ENCODE measurements at regions not wholly inside any gene's neighbourhood (a gene's known extent, or its start where the extent isn't known, plus 50 kb on each side); places are given as distances from the start of the nearest gene placed in this dataset.

DNA sequence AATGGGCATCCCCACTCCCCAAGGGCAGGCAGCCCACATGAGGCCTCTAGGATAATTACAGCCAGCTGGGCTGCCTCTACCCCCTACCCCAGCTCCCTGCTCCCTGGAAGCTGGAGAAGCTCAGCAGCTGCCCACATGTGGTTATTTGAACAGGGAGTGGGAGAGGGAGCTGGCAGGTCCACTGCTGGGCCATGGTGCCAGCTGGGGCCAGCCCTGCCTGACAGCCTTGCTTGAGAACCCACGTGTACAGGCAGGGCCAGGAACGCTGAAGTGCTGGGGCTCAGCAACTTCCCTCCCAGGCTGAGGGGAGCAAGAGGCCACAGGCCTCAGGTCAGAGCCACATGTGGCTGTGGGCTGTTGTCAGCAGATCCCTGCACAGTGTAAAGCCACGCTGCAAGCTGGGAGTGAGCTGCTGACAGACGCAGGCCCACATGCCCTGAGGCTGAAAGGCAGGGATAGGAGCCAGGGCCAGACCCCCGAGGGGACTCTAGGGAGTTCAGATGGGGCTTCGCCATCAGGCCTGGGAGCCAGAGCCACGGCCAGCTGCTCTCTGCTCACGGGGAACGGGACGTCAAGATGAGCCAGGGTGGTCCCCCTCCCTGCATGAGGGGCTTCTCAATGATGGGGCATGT is 129.0 kb downstream of the SYF2 start:
- DNase-seq: peak; percentile 59

DNA sequence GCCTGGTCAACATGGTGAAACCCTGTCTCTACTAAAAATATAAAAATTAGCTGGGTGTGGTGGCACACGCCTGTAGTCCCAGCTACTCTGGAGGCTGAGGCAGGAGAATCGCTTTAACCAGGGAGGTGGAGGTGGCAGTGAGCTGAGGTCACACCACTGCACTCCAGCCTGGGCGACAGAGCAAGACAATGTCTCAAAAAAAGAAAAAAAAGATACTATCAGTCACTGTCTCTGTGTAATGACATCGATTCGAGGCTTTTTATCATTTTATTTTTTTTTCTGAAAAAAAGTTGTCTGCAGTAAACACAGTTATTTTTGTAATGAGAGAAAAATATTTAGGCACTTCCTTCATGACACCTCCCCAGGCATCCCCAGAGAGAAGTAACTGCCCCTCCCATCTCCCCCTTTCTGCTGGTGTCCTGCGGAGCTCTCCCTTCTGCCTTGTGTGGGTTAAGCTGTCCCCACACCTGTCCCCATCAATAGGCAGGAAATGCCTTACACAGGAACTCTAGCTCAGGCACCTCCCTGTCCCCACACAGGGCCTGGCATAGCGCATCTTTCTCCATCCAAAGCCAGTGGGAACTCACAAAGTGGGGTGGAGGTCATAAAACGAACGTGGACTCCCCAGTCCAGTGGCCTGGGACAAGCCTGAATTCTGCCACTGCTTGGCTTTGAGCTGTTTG is 132.0 kb downstream of the SYF2 start:
- no peak for DNase-seq

DNA sequence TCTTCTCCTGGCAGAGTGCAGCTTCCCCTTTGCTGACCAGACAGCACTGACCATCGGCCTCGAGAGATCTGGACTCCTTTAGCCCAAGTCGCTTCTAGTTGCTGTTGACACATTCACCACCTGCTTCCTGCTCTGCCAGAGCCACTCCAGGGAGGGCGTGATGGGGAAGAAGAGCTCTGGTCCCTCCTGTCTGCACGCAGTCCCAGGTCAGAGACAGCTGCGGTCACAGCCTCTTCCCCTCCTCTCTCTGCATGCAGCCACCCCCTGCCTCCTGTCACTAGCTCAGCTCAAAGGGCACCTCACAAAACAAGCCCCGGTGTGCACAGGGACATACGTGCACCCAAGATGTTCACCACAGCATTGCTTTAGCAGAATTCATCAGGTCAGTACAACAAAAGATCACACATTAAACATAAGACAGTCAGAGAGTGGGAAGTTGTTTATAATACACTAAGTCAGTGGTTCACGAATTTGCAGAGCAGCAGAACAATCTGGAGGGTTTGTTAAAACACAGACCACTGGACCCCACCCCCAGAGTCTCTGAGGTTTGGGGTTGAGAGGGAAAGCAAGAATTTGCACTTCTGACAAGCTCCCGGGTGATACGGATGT is 132.9 kb downstream of the SYF2 start:
- no peak for DNase-seq

DNA sequence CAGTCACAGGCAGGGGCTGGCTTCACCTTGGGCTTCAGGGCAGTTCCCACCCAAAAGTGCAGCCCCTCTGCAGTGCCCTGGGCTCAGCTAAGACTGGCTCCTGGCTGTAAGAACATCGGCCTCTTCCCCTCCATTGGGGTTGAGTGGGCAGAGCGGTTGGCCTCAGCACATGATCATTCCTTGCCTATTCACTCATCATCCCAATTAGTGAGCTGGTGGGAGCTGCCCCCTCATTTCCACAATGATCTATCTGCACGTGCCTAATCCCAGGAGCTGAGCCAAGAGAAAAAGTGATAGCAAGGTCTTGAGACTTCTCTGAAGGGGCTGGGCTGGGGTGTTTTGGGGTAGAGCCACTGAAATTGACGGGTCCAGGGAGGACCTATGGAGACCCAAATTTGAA is 133.6 kb downstream of the SYF2 start:
- no peak for DNase-seq

DNA sequence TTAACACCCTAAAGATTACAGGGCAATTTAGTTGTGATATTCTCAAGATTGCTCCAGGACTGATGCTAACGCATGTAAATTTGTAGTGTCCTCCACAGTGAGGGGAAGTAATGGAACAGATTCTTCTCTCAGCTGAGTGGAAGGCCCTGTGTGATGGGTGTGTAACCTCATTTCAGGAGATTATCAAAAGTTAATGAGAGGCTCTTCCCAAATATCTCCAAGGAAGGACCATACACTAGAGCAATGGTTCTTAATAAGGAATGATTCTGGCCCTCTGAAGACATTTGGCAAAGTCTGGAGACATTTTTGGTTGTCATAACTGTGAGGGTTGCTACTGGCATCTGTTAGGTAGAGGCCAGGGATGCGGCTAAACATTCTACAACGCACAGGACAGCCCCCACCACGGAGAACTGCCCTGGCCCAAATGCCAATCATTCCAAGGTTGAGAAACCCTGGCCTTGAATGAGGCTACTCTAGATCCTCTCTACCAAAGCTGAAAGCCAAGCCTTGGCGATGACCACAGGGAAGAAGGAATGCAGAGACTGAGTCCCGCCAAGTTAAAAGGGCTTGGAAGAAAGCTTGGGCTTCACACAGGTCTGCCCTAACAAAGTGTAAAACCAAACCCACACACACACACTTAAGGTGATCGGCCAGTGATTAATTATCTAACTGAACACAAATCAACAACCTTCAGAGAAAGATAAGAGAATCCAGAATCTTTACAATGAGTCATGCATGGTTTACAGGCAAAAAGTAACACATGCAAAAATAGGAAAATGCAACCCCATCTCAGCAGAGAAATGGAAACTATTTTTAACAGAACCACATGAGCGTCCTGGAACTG is 135.8 kb downstream of the SYF2 start:
- no peak for DNase-seq

DNA sequence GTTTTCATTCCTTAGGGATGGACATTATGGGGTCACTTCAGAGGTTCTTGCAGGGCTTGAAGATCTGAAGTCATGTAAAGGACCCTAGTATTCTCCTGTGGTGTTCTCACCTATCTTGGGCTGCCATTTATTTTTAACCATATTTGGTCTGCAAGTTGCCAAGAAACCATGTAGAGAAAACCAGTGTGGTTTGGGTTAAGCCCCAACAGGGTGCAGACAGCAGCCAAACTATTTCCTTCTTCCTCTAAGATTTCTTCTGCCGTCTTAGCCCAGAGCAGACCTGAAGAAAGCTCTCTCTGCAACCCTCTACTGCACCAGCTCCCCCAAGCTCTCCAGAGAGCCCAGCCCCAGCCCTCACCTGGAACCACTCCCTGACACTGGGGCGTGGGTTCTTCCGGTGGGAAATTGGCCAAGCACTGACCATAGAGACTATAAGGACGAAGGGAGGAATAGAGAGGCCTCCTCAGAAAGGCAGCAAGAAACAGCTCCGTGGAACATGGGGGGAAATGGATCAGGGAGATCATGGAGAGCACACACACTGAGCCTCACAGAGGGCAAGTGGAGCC is 136.6 kb downstream of the SYF2 start:
- DNase-seq: no peak

DNA sequence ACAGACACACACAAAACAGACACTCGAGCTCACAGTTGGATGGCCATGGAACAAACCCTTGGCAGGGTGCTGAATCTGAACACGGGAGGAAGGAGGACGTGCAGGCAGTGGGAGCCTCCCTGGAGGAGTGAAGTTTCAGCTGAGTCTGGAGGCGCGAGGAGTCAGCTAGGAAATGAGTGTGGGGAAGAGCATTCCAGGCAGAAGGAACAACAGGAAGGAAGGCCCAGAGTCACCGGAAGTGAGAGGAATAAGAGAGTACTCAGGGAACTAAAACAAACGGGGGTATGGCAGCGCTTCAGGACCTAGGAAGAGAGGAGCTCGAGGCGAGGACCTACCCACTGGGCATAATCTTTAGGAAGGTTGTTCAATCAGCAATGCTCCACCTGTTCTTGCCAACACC is 137.3 kb downstream of the SYF2 start:
- DNase-seq: no peak

DNA sequence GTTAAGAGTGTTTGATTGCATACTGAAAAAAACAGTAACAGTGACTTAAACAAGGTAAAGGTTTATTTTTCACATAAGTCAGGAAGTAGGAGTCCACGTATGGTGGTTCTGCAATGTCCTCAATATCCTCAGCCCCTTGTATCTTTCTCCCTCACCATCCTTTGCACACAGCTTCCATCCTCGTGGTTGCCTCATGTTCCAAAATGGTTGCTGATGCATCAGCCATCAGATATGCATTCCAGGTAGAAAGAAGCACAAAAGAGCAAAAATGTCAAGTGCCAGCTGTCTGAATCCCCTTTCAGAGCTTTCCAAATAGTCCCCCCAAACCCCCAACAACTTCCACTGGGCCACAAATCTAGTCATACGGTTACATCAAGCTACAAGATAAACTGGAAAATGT is 138.1 kb downstream of the SYF2 start:
- DNase-seq: no peak

DNA sequence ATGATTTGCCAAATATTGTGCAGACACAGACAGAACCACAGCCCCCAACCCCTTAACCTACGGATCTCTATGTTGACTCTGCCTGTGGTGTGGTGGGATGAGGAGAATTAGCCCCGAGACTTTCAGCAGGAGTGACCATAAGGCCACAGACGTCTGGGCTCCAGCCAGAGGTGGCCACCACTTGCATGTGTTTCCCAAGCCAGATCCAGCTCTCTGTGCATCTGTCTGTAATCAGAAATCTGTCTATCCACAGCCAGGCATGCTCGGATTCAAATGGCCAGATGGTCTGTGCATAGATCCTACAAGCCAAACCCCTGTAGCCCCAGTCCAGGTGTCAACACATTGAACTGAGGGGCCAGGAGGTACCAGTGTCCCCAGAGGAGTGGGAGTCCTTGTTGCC is 140.6 kb downstream of the SYF2 start:
- DNase-seq: no peak

DNA sequence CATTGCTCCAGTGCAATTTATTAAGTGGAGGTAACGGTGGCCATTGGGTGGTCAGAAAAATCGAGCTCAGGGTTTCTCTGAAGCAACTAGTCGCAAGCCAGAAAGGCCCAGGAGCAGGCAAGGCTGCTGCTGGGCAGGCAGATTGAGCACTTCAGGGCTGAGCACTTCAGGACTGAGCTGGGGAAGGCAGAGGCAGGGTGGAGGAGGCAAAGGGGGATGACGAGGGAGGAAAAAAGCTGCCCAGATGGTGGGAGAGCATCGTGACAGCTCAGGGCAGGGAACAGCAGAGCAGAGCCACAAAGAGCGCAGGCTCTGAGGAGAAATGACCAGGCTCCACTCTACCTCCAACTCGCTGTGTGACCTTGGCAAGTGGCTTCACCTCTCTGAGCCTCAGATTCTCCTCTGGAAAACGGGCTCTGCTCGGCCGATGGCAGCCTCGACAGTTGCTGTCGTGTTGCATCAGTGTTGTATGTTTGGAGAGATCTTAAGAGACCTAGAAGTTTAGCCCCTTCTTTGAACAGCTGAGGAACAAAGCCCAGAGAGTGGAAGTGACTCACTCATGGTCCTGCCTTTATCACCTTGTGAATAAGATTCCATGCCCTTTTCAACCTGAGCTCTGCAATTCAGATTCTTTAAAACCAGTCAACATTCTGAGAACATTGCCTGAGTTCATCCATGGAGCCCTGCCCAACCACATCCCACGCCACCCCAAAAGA is 141.4 kb downstream of the SYF2 start:
- DNase-seq: no peak

DNA sequence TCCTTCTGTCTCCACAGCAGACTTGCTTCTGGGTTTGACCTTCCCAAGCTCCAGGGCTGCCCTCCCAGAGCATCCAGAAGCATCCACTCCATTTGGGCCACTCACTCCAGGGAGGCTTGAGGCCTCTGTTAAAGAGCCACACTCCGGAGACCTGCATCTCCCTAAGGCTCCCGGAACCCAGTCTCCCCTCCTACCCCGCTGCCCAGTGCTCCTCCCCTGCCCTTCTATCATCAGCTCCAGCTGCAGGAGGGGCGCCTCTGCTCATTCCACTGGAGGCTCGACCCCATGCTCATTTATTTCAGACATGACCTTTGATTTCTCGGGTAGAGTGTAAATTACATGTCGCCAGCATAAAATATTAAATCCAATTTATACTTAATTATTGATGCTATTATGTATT is 142.5 kb downstream of the SYF2 start:
- DNase-seq: no peak

DNA sequence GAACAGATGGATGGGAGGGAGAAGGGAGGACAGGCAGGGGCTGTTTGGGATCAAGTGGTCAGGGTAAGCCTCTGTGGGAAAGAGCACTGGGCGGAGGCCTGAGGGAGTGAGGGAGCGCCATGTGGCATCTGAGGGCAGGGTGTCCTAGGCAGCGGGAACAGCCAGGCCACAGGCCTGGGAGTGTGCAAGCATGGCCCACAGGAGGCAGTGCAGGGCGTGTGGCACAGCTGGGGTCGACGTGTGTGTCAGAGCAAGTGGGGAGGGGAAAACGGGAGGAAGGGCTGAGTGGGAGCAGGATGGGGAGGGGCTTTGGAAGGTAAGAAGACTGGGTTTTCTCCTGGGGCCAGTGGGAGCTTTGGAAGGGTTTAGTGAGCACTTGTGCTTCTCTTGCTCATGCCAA is 143.4 kb downstream of the SYF2 start:
- DNase-seq: no peak

DNA sequence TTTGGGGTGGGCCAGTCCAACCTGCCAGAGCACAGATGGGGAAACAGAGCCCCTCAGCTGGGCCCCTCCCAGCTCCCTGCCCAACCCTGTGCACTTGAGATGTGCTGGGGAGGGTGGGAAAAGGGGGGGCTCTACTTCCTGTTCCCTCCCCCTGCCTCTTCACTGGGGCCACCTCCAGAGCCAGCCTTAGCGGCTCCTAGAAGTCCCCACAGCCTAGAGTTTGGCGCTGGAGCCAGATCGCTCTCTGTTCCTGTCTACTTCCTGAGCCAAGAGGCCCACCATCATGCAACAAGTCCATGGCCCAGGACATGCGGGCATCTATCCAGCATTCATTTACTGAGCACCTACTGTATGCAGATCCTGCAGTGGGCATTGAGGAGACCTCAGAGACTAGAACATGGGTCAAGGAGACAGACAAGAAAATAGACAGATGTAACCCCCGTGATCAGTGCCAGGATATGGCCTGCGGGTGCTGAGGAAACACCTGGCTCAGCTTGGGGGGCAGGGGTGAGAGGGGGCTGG is 144.1 kb downstream of the SYF2 start:
- no peak for DNase-seq

DNA sequence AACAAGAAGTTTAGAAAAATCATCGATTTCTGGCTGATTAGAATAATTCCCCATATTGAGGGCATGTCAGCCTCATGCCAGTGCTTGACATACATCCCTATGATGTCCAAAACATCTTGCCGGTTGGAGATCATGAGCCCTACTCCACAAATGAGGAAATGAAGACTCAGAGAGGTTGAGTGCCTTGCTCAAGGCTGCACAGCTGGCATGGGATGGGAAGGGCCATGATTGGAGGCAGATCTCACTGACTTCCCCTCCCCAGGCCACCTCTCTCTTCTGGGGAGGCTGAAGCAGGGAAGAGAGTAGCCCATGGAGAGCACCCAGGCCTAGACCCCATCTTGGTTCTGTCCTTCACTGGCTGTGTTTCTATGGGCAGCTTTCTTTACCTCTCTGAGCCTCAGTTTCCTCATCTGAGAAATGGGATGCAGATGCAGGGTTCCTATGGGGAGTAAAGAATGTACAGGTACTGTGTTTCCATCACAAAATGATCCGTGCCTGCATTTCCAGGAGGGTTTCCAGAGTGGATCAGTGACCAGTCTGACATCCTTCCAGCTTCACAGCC is 145.7 kb downstream of the SYF2 start:
- DNase-seq: no peak

DNA sequence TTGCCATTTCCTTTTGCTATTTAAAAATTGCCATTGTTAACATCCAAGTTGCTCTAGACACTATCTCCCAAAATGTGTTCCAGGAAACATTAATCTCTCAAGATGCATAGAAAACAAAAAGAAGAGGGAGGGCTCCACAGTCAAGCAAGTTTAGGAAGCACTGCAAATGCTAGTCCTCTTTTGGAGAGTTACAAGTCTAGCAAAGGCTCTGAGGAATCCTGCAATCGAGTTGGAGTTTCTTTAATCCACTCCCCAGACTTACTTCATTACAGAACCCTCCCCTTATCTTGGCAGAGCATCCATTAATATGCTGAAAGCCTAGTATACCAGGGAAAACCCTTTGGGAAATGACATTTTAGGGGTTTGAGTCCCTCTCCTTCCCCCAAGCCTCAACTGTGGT is 147.9 kb downstream of the SYF2 start:
- DNase-seq: no peak

DNA sequence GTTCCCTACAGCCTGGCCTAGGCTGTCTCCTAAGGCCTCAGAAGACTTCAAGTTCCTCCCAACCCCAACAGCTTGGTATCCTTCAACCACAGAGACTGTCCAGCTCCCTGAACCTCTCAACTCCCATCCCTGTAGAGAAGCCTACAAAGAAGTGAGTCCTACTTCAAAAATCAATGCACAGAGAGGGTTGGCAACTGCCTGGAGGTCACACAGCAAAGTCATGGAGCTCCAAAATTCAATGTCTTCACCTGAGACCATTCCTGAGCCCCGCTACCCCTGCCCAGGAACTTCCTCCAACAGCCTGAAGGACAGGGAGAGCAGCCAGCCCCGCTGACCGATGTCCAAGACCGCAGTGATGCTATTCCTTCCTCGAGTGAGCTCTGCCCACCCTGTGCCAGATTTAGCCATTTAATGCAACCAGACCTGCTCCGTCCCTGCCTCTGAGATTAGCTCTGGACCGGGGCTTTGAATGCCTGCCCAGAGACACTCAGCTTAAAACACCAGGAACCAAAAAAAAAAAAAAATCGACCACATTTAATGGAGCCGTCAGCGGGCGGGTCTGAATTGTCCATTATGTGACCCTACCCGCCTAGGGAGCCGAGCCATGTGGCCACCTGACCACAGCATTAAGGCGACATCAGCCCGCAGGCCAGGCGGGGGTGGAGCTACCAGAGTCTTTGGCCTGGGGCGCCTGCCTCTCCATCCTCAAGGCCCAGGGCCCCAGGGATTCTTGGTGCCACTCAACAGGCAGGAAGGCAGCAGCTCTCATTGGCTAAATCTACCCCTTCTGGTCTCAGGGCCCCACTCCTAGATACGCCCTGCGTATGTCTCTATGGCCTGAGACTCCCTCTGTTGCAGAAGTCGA is 148.6 kb downstream of the SYF2 start:
- DNase-seq: no peak

DNA sequence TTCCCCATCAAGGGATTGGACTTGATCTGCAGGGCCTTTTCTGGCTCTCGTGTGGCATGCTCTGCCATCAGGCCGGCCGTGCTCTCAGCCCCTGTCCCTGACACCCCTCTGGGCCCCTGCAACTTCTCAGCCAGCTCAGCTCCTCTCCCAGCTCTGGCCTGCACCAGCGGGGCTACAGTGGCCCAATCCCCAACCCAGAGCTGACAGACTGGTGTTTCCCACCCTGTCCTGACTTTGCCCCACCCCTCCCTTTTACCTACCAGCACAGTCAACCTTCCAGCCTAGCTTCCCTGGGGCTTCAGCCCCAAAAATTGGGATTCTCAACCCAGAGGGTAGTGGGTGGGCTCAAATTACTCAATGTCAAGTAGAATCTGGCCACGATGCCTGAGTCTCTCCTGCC is 149.3 kb downstream of the SYF2 start:
- no peak for DNase-seq

DNA sequence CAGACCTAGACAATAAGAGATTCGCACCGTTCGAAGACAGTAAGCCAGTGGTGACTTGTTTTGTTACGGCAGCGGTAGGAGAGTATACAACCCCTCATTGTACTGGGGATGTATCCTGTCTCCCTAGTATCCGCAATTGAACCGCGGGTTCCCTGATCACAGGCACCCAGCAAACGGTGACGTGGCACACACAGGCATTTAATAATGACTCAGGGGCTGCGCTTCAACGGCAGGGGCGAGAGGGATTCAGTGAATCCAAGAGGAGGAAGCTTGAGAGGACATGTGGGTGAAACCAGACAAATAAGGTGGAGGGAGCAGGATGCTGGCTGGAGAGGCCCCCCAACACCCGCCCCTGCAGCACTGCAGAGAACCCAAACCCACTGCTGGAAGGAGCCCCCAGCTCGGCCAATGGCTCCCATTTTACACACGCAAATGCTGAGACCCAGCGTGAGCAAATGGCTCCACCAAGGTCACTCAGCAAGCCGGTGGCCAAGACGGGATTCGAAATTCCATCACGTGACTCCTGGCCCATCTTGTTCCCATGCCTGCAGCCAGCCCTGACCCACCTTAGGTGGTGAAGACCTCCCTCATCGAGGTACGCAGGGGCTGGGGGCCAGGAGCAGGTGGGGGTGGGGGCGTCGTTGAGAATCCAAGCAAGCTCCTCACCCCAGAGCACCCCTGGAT is 149.9 kb downstream of the SYF2 start:
- DNase-seq: no peak

DNA sequence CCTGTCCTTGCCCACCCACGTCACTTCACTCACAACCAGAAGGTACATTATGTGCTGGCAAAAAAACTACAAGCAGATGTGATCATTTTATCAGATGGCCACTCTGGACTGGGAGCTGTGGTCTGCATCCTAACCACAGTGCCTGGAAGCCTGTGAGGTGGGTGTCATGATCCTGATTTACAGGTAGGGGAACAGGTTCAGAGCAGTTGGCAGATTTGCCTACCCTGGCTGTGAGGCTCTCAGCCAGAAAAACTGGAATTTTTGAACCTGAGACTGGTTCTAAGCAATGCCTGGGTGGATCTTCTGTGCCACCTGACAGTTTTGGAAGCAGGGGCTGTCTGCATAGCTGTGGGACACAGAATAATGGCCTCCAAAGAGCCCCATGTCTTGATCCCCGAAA is 150.8 kb downstream of the SYF2 start:
- no peak for DNase-seq

Data from left hindlimb (tissue), 1 donor.